ENCODE measurements at regions not wholly inside any gene's neighbourhood (a gene's known extent, or its start where the extent isn't known, plus 50 kb on each side); places are given as distances from the start of the nearest gene placed in this dataset.
"Not testable (repeated sequence)": the region's sequence is repeated elsewhere in the genome, so short reads cannot be mapped to it uniquely, and the experiment has no call there.

DNA sequence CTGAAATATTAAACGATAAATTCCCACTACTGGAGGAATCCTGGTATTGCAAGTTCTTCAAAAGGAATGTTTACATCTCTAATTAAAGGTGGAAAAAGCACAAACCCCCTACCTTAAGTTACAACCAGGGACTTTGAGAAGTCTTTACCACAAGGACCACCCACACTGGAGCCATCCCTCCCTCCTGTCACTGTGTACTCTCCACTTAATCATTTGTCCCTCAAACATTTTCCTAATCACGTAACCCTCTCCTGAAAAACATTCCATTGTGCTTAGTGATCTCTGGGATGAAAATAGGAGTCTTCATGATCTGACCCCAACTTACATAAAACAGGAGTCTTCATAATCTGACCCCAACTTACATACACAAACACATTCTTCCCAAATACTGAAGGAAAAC is 85.7 kb downstream of the SUCLG1 start:
- DNase-seq (ENCODE audit: low read depth) = no peak

- DNase-seq (ENCODE audit: low read depth) = no peak
These were observed 96.5 kb downstream of the SUCLG1 start for GRCh38 chr2:84362541-84362940.

DNA sequence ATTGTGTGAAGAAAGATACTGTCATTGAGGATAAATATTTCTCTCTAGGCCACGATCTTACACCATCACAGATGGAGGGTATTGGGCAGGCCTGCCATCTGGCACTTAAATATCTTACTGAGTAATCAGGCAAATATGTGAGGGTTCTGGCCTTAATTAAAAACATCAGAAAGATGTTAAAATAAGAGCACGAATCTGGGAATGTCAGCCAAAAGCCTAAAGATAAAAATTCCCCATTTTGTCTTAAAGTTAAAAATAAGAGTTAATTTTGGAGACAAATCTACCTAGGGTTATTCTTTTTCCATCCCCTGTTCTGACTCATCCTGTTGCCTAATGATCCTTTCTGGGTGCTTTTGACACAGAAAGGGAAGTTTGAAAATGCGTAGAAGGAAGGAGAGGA is 121.0 kb downstream of the SUCLG1 start:
- DNase-seq (ENCODE audit: low read depth) = no peak

DNA sequence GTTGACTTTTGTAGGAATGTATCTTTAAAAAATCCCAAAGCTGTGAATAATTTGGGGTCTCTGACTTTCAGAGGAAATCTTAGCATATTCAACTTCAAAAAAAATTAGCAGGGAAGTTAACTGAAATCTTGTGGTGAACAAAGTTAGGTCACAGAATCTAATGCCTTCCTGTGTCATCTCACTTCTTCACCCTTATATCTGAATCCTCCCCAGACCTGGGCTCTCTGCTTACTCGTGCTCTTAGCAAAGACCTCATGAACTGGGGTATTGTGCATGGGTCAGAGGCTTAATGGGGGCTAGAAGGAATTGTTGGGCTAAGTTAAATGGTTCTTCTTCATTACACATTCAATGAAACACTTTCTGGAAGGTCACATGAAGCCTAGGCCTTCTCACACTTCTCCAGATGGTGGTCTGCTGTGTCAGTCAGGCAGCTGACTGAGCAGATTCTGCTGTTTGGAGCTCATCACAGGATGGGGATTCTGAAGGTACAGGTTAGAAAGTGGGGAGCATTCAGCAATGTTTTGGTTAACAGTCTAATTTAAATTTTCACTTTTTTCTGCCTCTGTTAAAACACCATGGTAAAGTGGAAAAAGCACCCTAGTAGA is 131.3 kb downstream of the SUCLG1 start:
- DNase-seq (ENCODE audit: low read depth) = no peak

GRCh38 chr2:84326831-84327432 is 132.1 kb downstream of the SUCLG1 start:
- DNase-seq (ENCODE audit: low read depth) = no peak

DNA sequence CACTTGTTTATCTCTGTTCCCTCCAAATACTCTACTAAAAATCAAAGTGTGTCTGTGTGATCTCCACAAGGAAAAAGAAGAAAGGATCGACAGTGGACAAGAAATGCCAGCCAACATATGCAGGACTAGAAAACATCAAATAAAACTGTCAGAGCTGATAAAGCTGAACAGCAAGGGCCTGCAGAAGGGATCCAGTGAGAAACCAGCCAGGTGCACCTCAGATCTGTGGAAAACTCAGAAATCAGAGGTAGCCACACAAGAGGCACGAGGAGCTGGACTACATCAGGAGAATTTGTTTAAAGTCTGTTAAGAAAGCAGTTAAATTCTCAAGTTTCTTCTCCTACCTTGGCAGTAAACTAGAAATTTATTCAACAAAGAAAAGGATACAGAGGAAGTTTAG is 135.2 kb downstream of the SUCLG1 start:
- DNase-seq (ENCODE audit: low read depth) = no peak

DNA sequence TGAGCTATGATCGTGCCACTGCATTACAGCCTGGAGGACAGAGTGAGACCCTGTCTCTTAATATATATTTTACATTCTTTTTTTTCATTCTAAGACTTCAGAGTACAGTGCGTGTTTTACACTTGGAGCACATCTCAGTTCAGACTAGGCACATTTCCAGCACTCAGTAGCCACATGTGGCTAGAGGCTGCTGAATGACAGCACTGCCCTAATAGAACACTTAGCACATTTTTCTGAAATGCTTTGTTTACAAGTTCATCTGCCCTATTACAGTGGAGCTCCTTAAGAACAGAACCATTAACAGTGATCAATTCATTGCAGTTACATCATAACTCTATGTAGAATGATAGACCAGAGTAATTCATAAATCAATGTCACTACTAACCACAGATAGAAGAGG is 138.1 kb downstream of the SUCLG1 start:
- no peak for DNase-seq (ENCODE audit: low read depth)

DNA sequence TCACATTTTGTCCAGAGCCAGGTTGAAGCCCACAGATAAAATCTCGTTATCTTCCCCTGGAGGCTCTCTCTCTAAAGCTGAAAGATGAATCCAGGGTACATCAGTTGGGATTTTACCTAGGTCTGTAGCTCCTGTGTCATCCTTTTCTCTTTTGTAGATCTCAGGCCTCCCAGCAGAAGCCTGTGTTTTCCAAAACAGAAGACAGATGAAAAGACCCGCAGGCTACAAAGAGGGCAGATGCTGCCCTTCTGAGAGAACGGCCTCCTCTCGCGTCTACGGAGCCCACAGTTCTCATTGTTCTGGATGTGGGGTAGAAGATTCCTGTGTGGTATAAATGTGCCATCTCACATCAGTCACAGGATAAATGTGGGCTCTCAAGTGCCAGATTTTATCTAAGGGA is 139.5 kb downstream of the SUCLG1 start:
- no peak for DNase-seq (ENCODE audit: low read depth)

- DNase-seq (ENCODE audit: low read depth) = no peak
These were observed 141.9 kb downstream of the SUCLG1 start for GRCh38 chr2:84317135-84317534.

- DNase-seq (ENCODE audit: low read depth) = peak; percentile 66
These were observed 144.2 kb downstream of the SUCLG1 start for GRCh38 chr2:84314901-84315330.

GRCh38 chr2:84314250-84314649 is 144.8 kb downstream of the SUCLG1 start:
- DNase-seq (ENCODE audit: low read depth) = no peak

GRCh38 chr2:84309281-84309680 is 149.8 kb downstream of the SUCLG1 start:
- no peak for DNase-seq (ENCODE audit: low read depth)

- no peak for DNase-seq (ENCODE audit: low read depth)
These were observed 152.7 kb downstream of the SUCLG1 start for GRCh38 chr2:84306361-84306760.

- DNase-seq (ENCODE audit: low read depth) = peak; percentile 3
These were observed 156.3 kb downstream of the SUCLG1 start for GRCh38 chr2:84302513-84303412.

GRCh38 chr2:84301717-84302116 is 157.4 kb downstream of the SUCLG1 start:
- DNase-seq (ENCODE audit: low read depth) = no peak

GRCh38 chr2:84300696-84301029 is 158.4 kb downstream of the SUCLG1 start:
- no peak for DNase-seq (ENCODE audit: low read depth)

DNA sequence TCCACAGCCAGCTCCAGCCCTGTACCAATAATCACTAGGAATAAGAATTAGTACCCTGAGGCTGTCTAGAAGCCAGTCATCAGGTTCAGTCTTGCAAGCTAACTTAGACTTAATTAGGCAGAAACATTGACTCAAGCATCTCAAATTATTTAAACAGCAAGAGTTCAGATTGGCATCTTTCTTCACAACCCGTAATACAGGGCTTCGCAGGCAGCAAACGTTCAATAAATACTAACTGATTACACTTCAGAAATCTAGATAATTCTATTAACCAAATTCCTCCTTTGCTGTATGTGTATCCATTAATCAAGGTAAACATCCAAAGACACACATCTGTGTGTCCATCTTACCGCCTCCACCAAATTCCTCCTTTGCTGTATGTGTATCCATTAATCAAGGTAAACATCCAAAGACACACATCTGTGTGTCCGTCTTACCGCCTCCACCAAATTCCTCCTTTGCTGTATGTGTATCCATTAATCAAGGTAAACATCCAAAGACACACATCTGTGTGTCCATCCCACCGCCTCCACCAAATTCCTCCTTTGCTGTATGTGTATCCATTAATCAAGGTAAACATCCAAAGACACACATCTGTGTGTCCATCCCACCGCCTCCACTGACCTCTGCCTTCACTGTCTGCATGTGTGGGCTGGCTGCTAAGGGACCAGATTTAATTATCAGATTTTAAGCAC is 158.9 kb downstream of the SUCLG1 start:
- not testable (repeated sequence) for DNase-seq (ENCODE audit: low read depth)

DNA sequence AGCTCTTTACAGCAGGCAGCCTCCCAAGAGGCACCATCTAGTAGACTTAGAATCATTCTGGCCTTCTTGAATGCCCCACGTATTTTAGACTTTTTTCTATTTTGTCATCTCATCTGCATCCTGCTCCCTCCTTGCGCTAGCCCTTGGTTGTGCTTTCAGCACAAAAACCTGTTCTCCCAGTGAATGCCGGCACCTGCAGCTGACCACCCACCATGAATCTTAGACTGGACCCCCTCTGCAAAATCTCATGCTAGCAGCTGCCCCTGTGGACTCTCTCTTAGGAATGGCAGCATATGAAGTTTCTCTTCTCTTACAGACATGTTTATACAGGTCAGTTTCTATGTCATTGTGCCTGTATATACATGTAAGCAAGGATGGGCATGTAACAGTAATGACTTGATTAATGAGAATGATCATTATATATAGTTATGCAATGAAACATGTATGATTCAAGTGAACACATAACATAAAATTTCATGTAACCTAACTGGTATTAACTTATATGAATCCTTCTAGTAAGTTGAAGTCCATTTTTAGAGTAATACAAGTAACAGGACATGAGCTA is 159.8 kb downstream of the SUCLG1 start:
- DNase-seq (ENCODE audit: low read depth) = no peak

DNA sequence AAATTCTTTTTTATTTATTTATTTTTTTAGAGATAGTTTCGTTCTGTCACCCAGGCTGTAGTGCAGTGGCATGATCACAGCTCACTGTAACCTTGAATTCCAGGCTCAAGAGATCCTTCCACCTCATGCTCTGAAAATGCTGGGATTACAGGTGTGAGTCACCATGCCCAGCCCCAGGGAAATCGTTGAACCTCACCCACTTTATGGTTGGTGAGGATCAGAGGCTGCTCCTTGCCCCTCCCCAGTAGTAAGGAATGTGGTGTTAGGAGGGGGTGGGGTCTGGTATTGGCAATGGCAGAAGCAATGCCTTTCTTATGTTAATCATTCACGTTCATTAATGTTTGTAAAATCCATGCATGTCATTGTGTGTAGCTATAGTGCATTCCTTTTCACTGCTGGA is 161.9 kb downstream of the SUCLG1 start:
- DNase-seq (ENCODE audit: low read depth) = no peak

DNA sequence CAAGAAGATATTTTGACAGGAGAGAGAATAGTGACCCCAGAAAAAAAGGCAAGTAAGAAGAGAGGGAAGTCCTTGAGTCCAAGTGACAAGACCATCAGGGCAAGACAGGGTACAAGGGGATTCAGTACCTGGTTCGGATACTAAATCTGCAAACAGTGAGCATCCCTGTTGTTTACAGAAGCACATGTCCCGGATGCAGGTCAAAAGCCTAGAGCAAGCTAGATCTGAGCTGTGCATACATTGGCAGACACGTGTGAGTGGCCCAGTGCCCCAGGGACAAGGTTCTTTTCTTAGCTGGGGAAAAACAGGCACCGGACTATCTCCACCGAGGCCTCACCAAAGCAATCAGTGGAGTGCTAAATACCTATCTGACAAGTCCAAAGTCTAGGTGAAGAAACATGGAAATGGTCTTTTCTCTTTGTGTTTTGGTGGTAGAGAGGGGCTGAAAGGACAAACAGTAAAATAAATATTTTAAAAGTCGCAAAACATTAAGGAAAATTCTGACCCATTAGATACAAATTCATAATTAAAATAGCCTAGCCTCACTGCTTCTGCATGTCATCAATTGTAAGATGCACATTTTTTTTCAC is 165.2 kb downstream of the SUCLG1 start:
- DNase-seq (ENCODE audit: low read depth) = no peak

- no peak for DNase-seq (ENCODE audit: low read depth)
These were observed 166.5 kb downstream of the SUCLG1 start for GRCh38 chr2:84292545-84292944.

DNA sequence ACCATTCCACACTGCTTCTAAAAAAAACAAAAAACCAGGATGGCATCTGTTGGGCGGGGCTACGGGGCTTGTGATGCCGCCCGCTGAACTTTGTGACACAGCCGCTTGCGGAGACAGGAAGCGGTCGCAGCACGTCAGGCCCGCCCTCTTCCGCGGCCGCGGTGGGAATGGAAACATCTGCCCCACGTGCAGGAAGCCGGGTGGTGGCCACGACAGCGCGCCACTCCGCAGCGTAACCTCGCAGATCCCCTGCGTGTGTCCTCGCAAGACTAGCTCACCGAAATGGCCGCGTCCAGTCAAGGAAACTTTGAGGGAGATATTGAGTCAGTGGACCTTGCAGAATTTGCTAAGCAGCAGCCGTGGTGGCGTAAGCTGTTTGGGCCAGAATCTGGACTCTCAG is 168.5 kb downstream of the SUCLG1 start:
- peak; percentile 1 for DNase-seq (ENCODE audit: low read depth)

Data from activated T-cell treated with anti-CD3 and anti-CD28 coated beads for 1 hour (primary cell).